ENCODE measurements at regions not wholly inside any gene's neighbourhood (a gene's known extent, or its start where the extent isn't known, plus 50 kb on each side); places are given as distances from the start of the nearest gene placed in this dataset.
"Not testable (repeated sequence)": the region's sequence is repeated elsewhere in the genome, so short reads cannot be mapped to it uniquely, and the experiment has no call there.

DNA sequence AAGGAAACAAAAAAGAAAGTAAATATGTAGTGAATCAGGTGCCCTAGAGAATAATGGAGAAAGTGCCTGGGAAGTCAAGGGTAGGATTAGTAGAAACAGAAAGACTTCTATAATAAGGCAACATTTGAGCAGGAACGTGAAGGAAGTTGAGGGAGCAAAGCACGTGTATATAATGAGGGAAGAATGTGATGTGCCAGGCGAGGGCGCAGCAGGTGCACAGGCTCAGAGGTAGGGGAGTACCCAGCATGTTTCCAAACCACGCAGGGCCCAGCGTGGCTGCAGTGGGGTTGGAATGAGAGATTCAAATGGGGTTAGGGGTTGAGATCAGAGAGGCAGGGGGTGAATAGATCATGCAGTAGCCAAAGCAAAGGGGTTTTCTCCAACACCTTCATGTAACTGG is 91.9 kb upstream of the VGLL4 start:
- no peak overlapping the region for H2AFZ ChIP-seq (ENCODE audit: low read depth, low read length)
- no peaks in the 10 kb centered on the region for H3K9me2 ChIP-seq (ENCODE audit: insufficient read depth, low read length)
- no peaks in the 10 kb centered on the region for H3K27me3 ChIP-seq (ENCODE audit: insufficient read depth, low read depth, low read length)
- H3K79me2 ChIP-seq (replicated peaks; ENCODE audit: insufficient read depth, low read length): no peaks in the 10 kb centered on the region
- H3K4me2 ChIP-seq (ENCODE audit: low read length): no peak overlapping the region
- H3K9ac ChIP-seq (ENCODE audit: low read length): no peak overlapping the region
- H3F3A ChIP-seq (ENCODE audit: insufficient read depth, low read length, poor library complexity, severe bottlenecking): no peaks in the 10 kb centered on the region
- TF ChIP-seq, protein P1, sequence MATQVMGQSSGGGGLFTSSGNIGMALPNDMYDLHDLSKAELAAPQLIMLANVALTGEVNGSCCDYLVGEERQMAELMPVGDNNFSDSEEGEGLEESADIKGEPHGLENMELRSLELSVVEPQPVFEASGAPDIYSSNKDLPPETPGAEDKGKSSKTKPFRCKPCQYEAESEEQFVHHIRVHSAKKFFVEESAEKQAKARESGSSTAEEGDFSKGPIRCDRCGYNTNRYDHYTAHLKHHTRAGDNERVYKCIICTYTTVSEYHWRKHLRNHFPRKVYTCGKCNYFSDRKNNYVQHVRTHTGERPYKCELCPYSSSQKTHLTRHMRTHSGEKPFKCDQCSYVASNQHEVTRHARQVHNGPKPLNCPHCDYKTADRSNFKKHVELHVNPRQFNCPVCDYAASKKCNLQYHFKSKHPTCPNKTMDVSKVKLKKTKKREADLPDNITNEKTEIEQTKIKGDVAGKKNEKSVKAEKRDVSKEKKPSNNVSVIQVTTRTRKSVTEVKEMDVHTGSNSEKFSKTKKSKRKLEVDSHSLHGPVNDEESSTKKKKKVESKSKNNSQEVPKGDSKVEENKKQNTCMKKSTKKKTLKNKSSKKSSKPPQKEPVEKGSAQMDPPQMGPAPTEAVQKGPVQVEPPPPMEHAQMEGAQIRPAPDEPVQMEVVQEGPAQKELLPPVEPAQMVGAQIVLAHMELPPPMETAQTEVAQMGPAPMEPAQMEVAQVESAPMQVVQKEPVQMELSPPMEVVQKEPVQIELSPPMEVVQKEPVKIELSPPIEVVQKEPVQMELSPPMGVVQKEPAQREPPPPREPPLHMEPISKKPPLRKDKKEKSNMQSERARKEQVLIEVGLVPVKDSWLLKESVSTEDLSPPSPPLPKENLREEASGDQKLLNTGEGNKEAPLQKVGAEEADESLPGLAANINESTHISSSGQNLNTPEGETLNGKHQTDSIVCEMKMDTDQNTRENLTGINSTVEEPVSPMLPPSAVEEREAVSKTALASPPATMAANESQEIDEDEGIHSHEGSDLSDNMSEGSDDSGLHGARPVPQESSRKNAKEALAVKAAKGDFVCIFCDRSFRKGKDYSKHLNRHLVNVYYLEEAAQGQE (IDR thresholded peaks at IDR 0.05; ENCODE audit: borderline replicate concordance): no peak
- no peak for TF ChIP-seq RAD21 (conservative IDR thresholded peaks at IDR 0.05)
- TF ChIP-seq CTCF (IDR thresholded peaks at IDR 0.05; ENCODE audit: poor library complexity, severe bottlenecking): no peak
- no peak for TF ChIP-seq EP300 (conservative IDR thresholded peaks at IDR 0.05; ENCODE audit: poor library complexity, severe bottlenecking)
- no peak for TF ChIP-seq MXI1 (conservative IDR thresholded peaks at IDR 0.05; ENCODE audit: poor library complexity, severe bottlenecking)
- no peak for TF ChIP-seq EZH2 (IDR thresholded peaks at IDR 0.05; ENCODE audit: borderline replicate concordance, insufficient read depth, low read length, poor library complexity, severe bottlenecking)
- TF ChIP-seq POLR2AphosphoS5 (IDR thresholded peaks at IDR 0.05): no peak
- TF ChIP-seq SMC3 (conservative IDR thresholded peaks at IDR 0.05; ENCODE audit: poor library complexity): no peak
- no peak for TF ChIP-seq TAF1 (IDR thresholded peaks at IDR 0.05; ENCODE audit: low read depth)
- no peaks in the 10 kb centered on the region for H3K36me3 ChIP-seq (ENCODE audit: insufficient read depth, low read length)
- no peak overlapping the region for H3K4me3 ChIP-seq (ENCODE audit: low read length)
- no peaks in the 10 kb centered on the region for H4K20me1 ChIP-seq (ENCODE audit: insufficient read depth)
- H3K9me3 ChIP-seq (ENCODE audit: low read length): no peaks in the 10 kb centered on the region
- H3K27ac ChIP-seq (ENCODE audit: low read length): no peak overlapping the region

- H2AFZ ChIP-seq (ENCODE audit: low read depth, low read length); H3F3A ChIP-seq (ENCODE audit: insufficient read depth, low read length, poor library complexity, severe bottlenecking); H3K9ac ChIP-seq (ENCODE audit: low read length); H3K27ac ChIP-seq (ENCODE audit: low read length); H3K27me3 ChIP-seq (ENCODE audit: insufficient read depth, low read depth, low read length); H3K4me3 ChIP-seq (ENCODE audit: low read length); H3K79me2 ChIP-seq (replicated peaks; ENCODE audit: insufficient read depth, low read length); H3K36me3 ChIP-seq (ENCODE audit: insufficient read depth, low read length); H3K9me2 ChIP-seq (ENCODE audit: insufficient read depth, low read length); H4K20me1 ChIP-seq (ENCODE audit: insufficient read depth); H3K4me2 ChIP-seq (ENCODE audit: low read length); H3K9me3 ChIP-seq (ENCODE audit: low read length): not testable (repeated sequence)
These were observed 91.4 kb upstream of the VGLL4 start for GRCh38 chr3:11735111-11735510.

- no peaks in the 10 kb centered on the region for H4K20me1 ChIP-seq (ENCODE audit: insufficient read depth)
- H3K4me3 ChIP-seq (ENCODE audit: low read length): no peak overlapping the region
- no peaks in the 10 kb centered on the region for H3K27me3 ChIP-seq (ENCODE audit: insufficient read depth, low read depth, low read length)
- H3K9me3 ChIP-seq (ENCODE audit: low read length): no peaks in the 10 kb centered on the region
- H3K36me3 ChIP-seq (ENCODE audit: insufficient read depth, low read length): no peaks in the 10 kb centered on the region
- no peak for TF ChIP-seq EZH2 (IDR thresholded peaks at IDR 0.05; ENCODE audit: borderline replicate concordance, insufficient read depth, low read length, poor library complexity, severe bottlenecking)
- TF ChIP-seq TAF1 (IDR thresholded peaks at IDR 0.05; ENCODE audit: low read depth): no peak
- no peak for TF ChIP-seq CTCF (IDR thresholded peaks at IDR 0.05; ENCODE audit: poor library complexity, severe bottlenecking)
- TF ChIP-seq SMC3 (conservative IDR thresholded peaks at IDR 0.05; ENCODE audit: poor library complexity): no peak
- no peak for TF ChIP-seq POLR2AphosphoS5 (IDR thresholded peaks at IDR 0.05)
- no peak for TF ChIP-seq MXI1 (conservative IDR thresholded peaks at IDR 0.05; ENCODE audit: poor library complexity, severe bottlenecking)
- TF ChIP-seq, protein P1 (IDR thresholded peaks at IDR 0.05; ENCODE audit: borderline replicate concordance): no peak
- no peak for TF ChIP-seq RAD21 (conservative IDR thresholded peaks at IDR 0.05)
- TF ChIP-seq EP300 (conservative IDR thresholded peaks at IDR 0.05; ENCODE audit: poor library complexity, severe bottlenecking): no peak
- no peaks in the 10 kb centered on the region for H3K79me2 ChIP-seq (replicated peaks; ENCODE audit: insufficient read depth, low read length)
- H2AFZ ChIP-seq (ENCODE audit: low read depth, low read length): no peak overlapping the region
- H3K27ac ChIP-seq (ENCODE audit: low read length): no peak overlapping the region
- H3K9me2 ChIP-seq (ENCODE audit: insufficient read depth, low read length): no peaks in the 10 kb centered on the region
- no peak overlapping the region for H3K4me2 ChIP-seq (ENCODE audit: low read length)
- H3F3A ChIP-seq (ENCODE audit: insufficient read depth, low read length, poor library complexity, severe bottlenecking): no peaks in the 10 kb centered on the region
- no peak overlapping the region for H3K9ac ChIP-seq (ENCODE audit: low read length)
These were observed 90.2 kb upstream of the VGLL4 start for GRCh38 chr3:11733914-11734313.

Measured in neural cell (in vitro differentiated cells).